IMR-90 (cell line): ENCODE measurements at regions not wholly inside any gene's neighbourhood (a gene's known extent, or its start where the extent isn't known, plus 50 kb on each side); places are given as distances from the start of the nearest gene placed in this dataset.

ENCODE experiments used
- ATAC-seq: fragments of 200-7000 bp; cut with Tn5 transposase; 2 replicates; pipeline ENCODE4 v1.9.1; 2020; ENCODE audit warnings: low read depth, mild to moderate bottlenecking, moderate library complexity
- BruUV-seq: library from RNA; stranded (reverse); fragments of 400-500 nt; replicated peaks from 2 replicates; lab custom pipeline; 2021; lab: Mats Ljungman, UMichigan
- CTCF ChIA-PET: fragments of 300-600 bp; formaldehyde crosslinking; extraction: SDS; loops from one replicate; lab custom pipeline; 2021; ENCODE audit warnings: antibody characterized with exemption; lab: Yijun Ruan, JAX
- POLR2A ChIA-PET: fragments of 300-600 bp; sonication (Branson Sonifier 250); formaldehyde crosslinking; loops from one replicate; lab custom pipeline; 2022; ENCODE audit warnings: antibody characterized with exemption; ENCODE audit not compliant: unreplicated experiment; lab: Charles Lee
- DNase-seq: peaks from one replicate; pipeline ENCODE4 v3.0.0; 2013
- H2AFZ ChIP-seq: replicated peaks from 2 replicates; pipeline ENCODE3; 2013; ENCODE audit warnings: low read length, mild to moderate bottlenecking; ENCODE audit not compliant: poor library complexity
- H2AK5ac ChIP-seq: 2 replicates; pipeline ENCODE4 v1.6.1; 2013; ENCODE audit warnings: low read depth, low read length, inconsistent platforms
- H2AK9ac ChIP-seq: replicated peaks from 2 replicates; pipeline ENCODE3; 2013; ENCODE audit warnings: mild to moderate bottlenecking, low read depth, low read length, moderate library complexity; ENCODE audit not compliant: poor library complexity
- H2BK120ac ChIP-seq: 2 replicates; pipeline ENCODE4 v1.6.1; 2013; ENCODE audit warnings: low read depth, low read length, inconsistent platforms
- H2BK15ac ChIP-seq: 3 replicates; pipeline ENCODE4 v1.6.1; 2013; ENCODE audit warnings: low read depth, low read length, inconsistent platforms
- H2BK20ac ChIP-seq: 2 replicates; pipeline ENCODE4 v1.6.1; 2013; ENCODE audit warnings: low read depth, mild to moderate bottlenecking, inconsistent platforms, low read length, moderate library complexity
- H2BK5ac ChIP-seq: 2 replicates; pipeline ENCODE4 v1.6.1; 2013; ENCODE audit warnings: mild to moderate bottlenecking, low read depth, low read length, inconsistent platforms; ENCODE audit not compliant: poor library complexity, severe bottlenecking
- H3K14ac ChIP-seq: replicated peaks from 2 replicates; pipeline ENCODE4 v1.6.1; 2013; ENCODE audit warnings: low read depth, low read length, inconsistent platforms
- H3K18ac ChIP-seq: 2 replicates; pipeline ENCODE4 v1.6.1; 2013; ENCODE audit warnings: low read depth, low read length, control low read depth
- H3K23ac ChIP-seq: 2 replicates; pipeline ENCODE4 v1.6.1; 2013; ENCODE audit warnings: low read depth, low read length, inconsistent platforms
- H3K27ac ChIP-seq: 2 replicates; pipeline ENCODE4 v1.5.1; 2013; ENCODE audit warnings: mild to moderate bottlenecking, control low read depth, low read length; ENCODE audit not compliant: insufficient read depth
- H3K27me3 ChIP-seq: 2 replicates; pipeline ENCODE4 v1.6.1; 2013; ENCODE audit warnings: low read length; ENCODE audit not compliant: control insufficient read depth, insufficient read depth
- H3K36me3 ChIP-seq: 2 replicates; pipeline ENCODE4 v1.6.1; 2013; ENCODE audit warnings: low read length, mixed read lengths; ENCODE audit not compliant: control insufficient read depth, insufficient read depth
- H3K4ac ChIP-seq: 2 replicates; pipeline ENCODE4 v1.6.1; 2013; ENCODE audit warnings: low read depth, low read length, inconsistent platforms
- H3K4me1 ChIP-seq: 2 replicates; pipeline ENCODE4 v1.6.1; 2013; ENCODE audit warnings: low read length, mixed read lengths; ENCODE audit not compliant: control insufficient read depth, insufficient read depth
- H3K4me2 ChIP-seq: 2 replicates; pipeline ENCODE4 v1.6.1; 2013; ENCODE audit warnings: low read depth, mild to moderate bottlenecking, control low read depth, low read length, moderate library complexity
- H3K4me3 ChIP-seq: 2 replicates; pipeline ENCODE4 v1.5.1; 2013; ENCODE audit warnings: low read depth, mild to moderate bottlenecking, control low read depth, low read length, moderate library complexity; ENCODE audit not compliant: insufficient read depth
- H3K56ac ChIP-seq: 2 replicates; pipeline ENCODE4 v1.6.1; 2013; ENCODE audit warnings: low read length, inconsistent platforms; ENCODE audit not compliant: insufficient read depth; ENCODE audit errors: extremely low read depth
- H3K79me1 ChIP-seq, 2 experiments: 2 replicates each; pipeline ENCODE4 v1.6.1; 2013; ENCODE audit warnings: low read length in 2 of 2, inconsistent platforms in 1 of 2, low read depth in 1 of 2
- H3K9ac ChIP-seq: 2 replicates; pipeline ENCODE4 v1.6.1; 2013; ENCODE audit warnings: low read depth, low read length, control low read depth
- H3K9me1 ChIP-seq: 2 replicates; pipeline ENCODE4 v1.6.1; 2013; ENCODE audit warnings: low read length, inconsistent platforms; ENCODE audit not compliant: insufficient read depth
- H3K9me3 ChIP-seq: 2 replicates; pipeline ENCODE4 v1.6.1; 2013; ENCODE audit warnings: low read length; ENCODE audit not compliant: control insufficient read depth, insufficient read depth
- H4K20me1 ChIP-seq: 2 replicates; pipeline ENCODE4 v1.6.1; 2013; ENCODE audit warnings: low read length, inconsistent platforms; ENCODE audit not compliant: insufficient read depth
- H4K5ac ChIP-seq: 2 replicates; pipeline ENCODE4 v1.6.1; 2013; ENCODE audit warnings: mild to moderate bottlenecking, low read depth, low read length, control low read depth
- H4K8ac ChIP-seq, 2 experiments: 2 replicates each; pipeline ENCODE4 v1.6.1; 2013; ENCODE audit warnings: low read depth in 2 of 2, low read length in 2 of 2, control low read depth in 1 of 2, inconsistent platforms in 1 of 2
- H4K91ac ChIP-seq: 2 replicates; pipeline ENCODE4 v1.6.1; 2013; ENCODE audit warnings: low read depth, low read length, inconsistent platforms; ENCODE audit not compliant: insufficient read depth
- CEBPB ChIP-seq: IDR thresholded peaks from 2 replicates; pipeline ENCODE4 v1.6.1; 2012; ENCODE audit warnings: low read depth, low read length, improper control_type of control experiment
- CHD1 ChIP-seq: IDR thresholded peaks from 2 replicates; pipeline ENCODE4 v1.6.1; 2012; ENCODE audit warnings: low read depth, low read length, improper control_type of control experiment
- FOS ChIP-seq: fragments of 150-350 bp; IDR thresholded peaks from 2 replicates; pipeline ENCODE4 v1.6.1; 2016; ENCODE audit warnings: low read depth, low read length
- MAFK ChIP-seq: IDR thresholded peaks from 2 replicates; pipeline ENCODE4 v1.6.1; 2012; ENCODE audit warnings: low read depth, low read length, improper control_type of control experiment
- NFE2L2 ChIP-seq: fragments of 150-350 bp; IDR thresholded peaks from 2 replicates; pipeline ENCODE4 v1.6.1; 2016; ENCODE audit warnings: low read depth, mild to moderate bottlenecking, low read length
- POLR2A ChIP-seq: IDR thresholded peaks from 2 replicates; pipeline ENCODE4 v1.6.1; 2012; ENCODE audit warnings: mild to moderate bottlenecking, low read depth, low read length
- RCOR1 ChIP-seq: IDR thresholded peaks from 2 replicates; pipeline ENCODE4 v1.6.1; 2012; ENCODE audit warnings: mild to moderate bottlenecking, low read length, improper control_type of control experiment; ENCODE audit not compliant: insufficient replicate concordance
- RFX5 ChIP-seq: IDR thresholded peaks from 2 replicates; pipeline ENCODE4 v1.8.0; 2012; ENCODE audit warnings: low read depth, mild to moderate bottlenecking, low read length, moderate library complexity
- WGBS, 2 experiments: methylation state at CpG; one replicate each; pipeline versions ENCODE4 v1.1.5 to v1.1.7; 2013; ENCODE audit warnings: missing lambda C conversion rate in 2 of 2; ENCODE audit not compliant: insufficient read length in 1 of 2; ENCODE audit errors: extremely low coverage in 2 of 2; 5-methylcytosine and 5-hydroxymethylcytosine counted together
- dilution Hi-C: fragments of 300-500 bp; cut with HindIII; formaldehyde crosslinking; loops from one replicate; pipeline ENCODE4 v1.14.3; 2018; ENCODE audit warnings: low sequenced_read_pairs; ENCODE audit not compliant: unreplicated experiment
- in situ Hi-C: fragments of 300-500 bp; cut with MboI; formaldehyde crosslinking; loops from 3 replicates; pipeline ENCODE4 v1.14.3; 2019; ENCODE audit warnings: low sequenced_read_pairs, inconsistent platforms, mixed read lengths
- intact Hi-C: fragments of 100-400 bp; cut with micrococcal nuclease; formaldehyde crosslinking; loops from 2 replicates; pipeline ENCODE4 v1.10.0; 2022
- TF ChIP-seq, protein P1 (sequence below): fragments of 150-350 bp; IDR thresholded peaks from 2 replicates; pipeline ENCODE4 v1.6.1; 2017; ENCODE audit warnings: mild to moderate bottlenecking, antibody characterized with exemption, low read length, low read depth

DNA sequence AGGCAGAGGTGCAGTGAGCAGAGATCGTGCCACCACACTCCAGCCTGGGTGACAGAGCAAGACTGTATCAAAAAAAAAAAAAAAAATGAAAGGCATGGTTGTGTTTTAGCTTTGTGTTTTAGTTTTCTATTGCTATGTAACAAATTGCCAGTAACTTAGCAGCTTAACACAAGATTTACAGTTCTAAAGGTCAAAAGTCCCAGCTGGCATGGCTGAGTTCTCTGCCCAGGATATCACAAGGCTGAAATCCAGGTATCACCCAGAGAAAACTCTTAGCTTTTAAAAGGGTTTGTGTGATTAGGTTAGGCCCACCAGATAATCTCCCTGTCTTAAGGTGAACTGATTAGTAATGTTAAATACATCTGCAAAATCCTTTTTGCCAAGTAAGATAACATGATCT is 107.7 kb upstream of the YPEL5 start:
- Histone ChIP-seq H3K4me2 (no peak overlapping the region), H3K4ac (no peak overlapping the region), H2AFZ (no peak overlapping the region), H3K9me1 (no peaks in the 10 kb centered on the region), H3K4me1 (no peaks in the 10 kb centered on the region), H2BK120ac (no peak overlapping the region), H4K5ac (no peak overlapping the region), H4K91ac (no peak overlapping the region), H3K4me3 (no peak overlapping the region), H4K20me1 (no peaks in the 10 kb centered on the region), H2AK9ac (no peak overlapping the region), H3K9me3 (no peaks in the 10 kb centered on the region), H2AK5ac (no peak overlapping the region), H3K27ac (no peak overlapping the region), H2BK20ac (no peak overlapping the region), H3K18ac (no peak overlapping the region), H3K14ac (no peak overlapping the region), H3K27me3 (peaks cover 4% of the 10 kb centered on the region), H2BK5ac (no peak overlapping the region), H3K79me1 (no peaks in the 10 kb centered on the region), H3K23ac (no peak overlapping the region), H2BK15ac (no peak overlapping the region), H4K8ac (no peak overlapping the region), H3K56ac (no peak overlapping the region), H3K9ac (no peak overlapping the region), H3K36me3 (no peaks in the 10 kb centered on the region)
- DNase-seq (no peak), ATAC-seq (no peak)
- CTCF ChIA-PET = interaction anchor here (0.6 kb wide), 1 partner anchor 12 kb away, joined by 5 read pairs; no protein-coding TSS in a partner anchor
- no TSS peak for BruUV-seq
- intact Hi-C loops = no loop called here
- POLR2A ChIA-PET = no interaction called here
- no peak for TF ChIP-seq POLR2A
- no peak for TF ChIP-seq CEBPB
- TF ChIP-seq, protein P1, sequence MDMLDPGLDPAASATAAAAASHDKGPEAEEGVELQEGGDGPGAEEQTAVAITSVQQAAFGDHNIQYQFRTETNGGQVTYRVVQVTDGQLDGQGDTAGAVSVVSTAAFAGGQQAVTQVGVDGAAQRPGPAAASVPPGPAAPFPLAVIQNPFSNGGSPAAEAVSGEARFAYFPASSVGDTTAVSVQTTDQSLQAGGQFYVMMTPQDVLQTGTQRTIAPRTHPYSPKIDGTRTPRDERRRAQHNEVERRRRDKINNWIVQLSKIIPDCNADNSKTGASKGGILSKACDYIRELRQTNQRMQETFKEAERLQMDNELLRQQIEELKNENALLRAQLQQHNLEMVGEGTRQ = no peak
- no peak for TF ChIP-seq NFE2L2
- TF ChIP-seq RFX5 = no peak
- no peak for TF ChIP-seq FOS
- TF ChIP-seq MAFK = no peak
- no peak for TF ChIP-seq RCOR1
- no peak for TF ChIP-seq CHD1
- in situ Hi-C loops = no loop called here
- dilution Hi-C loops = no loop called here
- no CpG with 5 or more reads among the region's 1 CpG for WGBS, 2 experiments
